ENCODE measurements at regions not wholly inside any gene's neighbourhood (a gene's known extent, or its start where the extent isn't known, plus 50 kb on each side); places are given as distances from the start of the nearest gene placed in this dataset.
"Not testable (repeated sequence)": the region's sequence is repeated elsewhere in the genome, so short reads cannot be mapped to it uniquely, and the experiment has no call there.

- DNase-seq: not testable (repeated sequence)
Observed at GRCh38 chr16:72453856-72454255, 281.9 kb upstream of the PMFBP1 start.

- DNase-seq: no peak
Observed at GRCh38 chr16:72444696-72445095, 272.7 kb upstream of the PMFBP1 start.

- no peak for DNase-seq
Observed at GRCh38 chr16:72443809-72444208, 271.9 kb upstream of the PMFBP1 start.

GRCh38 chr16:72442385-72443158, 270.6 kb upstream of the PMFBP1 start:
- DNase-seq: no peak

GRCh38 chr16:72437891-72438290, 265.9 kb upstream of the PMFBP1 start:
- DNase-seq: no peak

GRCh38 chr16:72434159-72434558, 262.2 kb upstream of the PMFBP1 start:
- no peak for DNase-seq

- no peak for DNase-seq
Observed at GRCh38 chr16:72430121-72430520, 258.2 kb upstream of the PMFBP1 start.

GRCh38 chr16:72429671-72430081, 257.7 kb upstream of the PMFBP1 start:
- DNase-seq: no peak

- DNase-seq: no peak
Observed at GRCh38 chr16:72428681-72429376, 256.9 kb upstream of the PMFBP1 start.

- no peak for DNase-seq
Observed at GRCh38 chr16:72427783-72428331, 255.9 kb upstream of the PMFBP1 start.

- no peak for DNase-seq
Observed at GRCh38 chr16:72427051-72427782, 255.3 kb upstream of the PMFBP1 start.

- DNase-seq: no peak
Observed at GRCh38 chr16:72426386-72426785, 254.4 kb upstream of the PMFBP1 start.

- DNase-seq: no peak
Observed at GRCh38 chr16:72425571-72426341, 253.8 kb upstream of the PMFBP1 start.

GRCh38 chr16:72424757-72425156, 252.8 kb upstream of the PMFBP1 start:
- no peak for DNase-seq

GRCh38 chr16:72422308-72422897, 250.4 kb upstream of the PMFBP1 start:
- DNase-seq: no peak

- no peak for DNase-seq
Observed at GRCh38 chr16:72419638-72420037, 247.7 kb upstream of the PMFBP1 start.

- DNase-seq: no peak
Observed at GRCh38 chr16:72415379-72415778, 243.4 kb upstream of the PMFBP1 start.

GRCh38 chr16:72410492-72410891, 238.5 kb upstream of the PMFBP1 start:
- no peak for DNase-seq

GRCh38 chr16:72409423-72409822, 237.5 kb upstream of the PMFBP1 start:
- DNase-seq: no peak

- DNase-seq: no peak
Observed at GRCh38 chr16:72406390-72406789, 234.4 kb upstream of the PMFBP1 start.

- DNase-seq: no peak
Observed at GRCh38 chr16:72404299-72404698, 232.3 kb upstream of the PMFBP1 start.

- no peak for DNase-seq
Observed at GRCh38 chr16:72401084-72401361, 229.1 kb upstream of the PMFBP1 start.
